ENCODE measurements at regions not wholly inside any gene's neighbourhood (a gene's known extent, or its start where the extent isn't known, plus 50 kb on each side); places are given as distances from the start of the nearest gene placed in this dataset.
"Not testable (repeated sequence)": the region's sequence is repeated elsewhere in the genome, so short reads cannot be mapped to it uniquely, and the experiment has no call there.

DNA sequence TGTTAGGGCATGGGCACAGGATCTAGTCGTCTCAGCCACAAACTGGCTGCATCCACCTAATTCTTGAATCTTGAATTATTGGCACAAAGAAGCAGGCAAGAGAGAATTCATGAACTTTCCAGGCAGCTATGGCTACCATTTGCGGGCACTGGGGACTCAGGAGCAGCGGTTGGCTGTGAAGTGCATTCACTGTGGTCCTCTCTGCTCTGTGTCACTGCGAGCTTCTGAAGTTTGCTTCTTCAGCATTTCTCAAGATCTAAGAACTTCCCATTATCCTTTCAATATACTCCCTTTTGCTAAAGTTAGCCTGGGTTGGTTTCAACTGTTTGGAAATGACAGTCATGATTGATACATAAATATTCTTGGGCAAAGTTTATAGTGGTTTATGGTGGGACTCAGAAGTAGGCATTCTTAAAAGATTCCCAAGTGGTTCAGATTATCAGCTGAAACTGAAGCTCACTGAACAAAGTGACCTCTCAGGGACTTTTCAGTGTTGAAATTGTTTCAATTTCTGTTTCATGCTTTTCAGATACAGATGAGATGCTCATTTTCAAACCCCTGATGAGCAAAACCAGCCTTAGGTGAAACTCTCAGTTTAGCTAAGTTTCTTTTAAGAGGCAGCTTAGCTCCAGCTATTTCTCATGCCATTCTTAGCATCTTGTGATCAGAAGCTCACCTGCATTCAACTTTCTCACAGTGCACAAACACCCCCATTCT, 1258.3 kb upstream of the GYPC start:
- H3K4me3 ChIP-seq (ENCODE audit: control insufficient read depth in 1 of 2, extremely low read depth in 1 of 2, low read length in 1 of 2), result no peak overlapping the region
- POLR2A ChIA-PET, result no interaction called here
- WGBS (ENCODE audit: insufficient coverage), result 92% methylated on average over 3 of the region's 4 CpGs
- H3K36me3 ChIP-seq (ENCODE audit: control insufficient read depth in 2 of 2, extremely low read depth in 1 of 2, insufficient read depth in 1 of 2, low read length in 1 of 2), result no peaks in the 10 kb centered on the region
- no peaks in the 10 kb centered on the region for H3K9me3 ChIP-seq
- DNase-seq (no peak), ATAC-seq (replicated peaks in 1 of 4) (no peak)
- H3K27me3 Mint-ChIP-seq, result no peaks in the 10 kb centered on the region
- H3K27me3 ChIP-seq (replicated peaks in 1 of 2; ENCODE audit: control insufficient read depth in 2 of 2, extremely low read depth in 1 of 2, insufficient read depth in 2 of 2, low read length in 1 of 2), result no peaks in the 10 kb centered on the region
- peaks cover 0 to 14% (median 8%) of the 10 kb centered on the region in 3 donors for H3K9me3 Mint-ChIP-seq
- CTCF ChIA-PET, result no interaction called here
- H3K36me3 Mint-ChIP-seq, result no peaks in the 10 kb centered on the region
- no peak overlapping the region for H3K27ac ChIP-seq (ENCODE audit: low read length)
- H3K4me3 Mint-ChIP-seq, result no peak overlapping the region
- no peaks in the 10 kb centered on the region for H3K4me1 Mint-ChIP-seq
- no peak overlapping the region for H3K27ac Mint-ChIP-seq
- H3K4me1 ChIP-seq (ENCODE audit: control insufficient read depth in 1 of 2, extremely low read depth in 1 of 2, insufficient read depth in 2 of 2, low read length in 2 of 2), result no peaks in the 10 kb centered on the region

- DNase-seq, result no peak
- WGBS (ENCODE audit: insufficient coverage), result 41% methylated on average over 3 of the region's 7 CpGs
- Histone ChIP-seq H3K4me3 (ENCODE audit: control insufficient read depth in 1 of 2, extremely low read depth in 1 of 2, low read length in 1 of 2) (no peak overlapping the region), H3K4me1 (ENCODE audit: control insufficient read depth in 1 of 2, extremely low read depth in 1 of 2, insufficient read depth in 2 of 2, low read length in 2 of 2) (no peaks in the 10 kb centered on the region), H3K36me3 (ENCODE audit: control insufficient read depth in 2 of 2, extremely low read depth in 1 of 2, insufficient read depth in 1 of 2, low read length in 1 of 2) (no peaks in the 10 kb centered on the region), H3K9me3 (no peaks in the 10 kb centered on the region), H3K27me3 (replicated peaks in 1 of 2; ENCODE audit: control insufficient read depth in 2 of 2, extremely low read depth in 1 of 2, insufficient read depth in 2 of 2, low read length in 1 of 2) (no peaks in the 10 kb centered on the region), H3K27ac (ENCODE audit: low read length) (no peak overlapping the region)
- H3K4me1 Mint-ChIP-seq, result no peaks in the 10 kb centered on the region
- no peak overlapping the region for H3K4me3 Mint-ChIP-seq
- ATAC-seq (replicated peaks in 1 of 4), result no peak
- H3K27me3 Mint-ChIP-seq, result no peaks in the 10 kb centered on the region
- H3K9me3 Mint-ChIP-seq, result peaks cover 4 to 19% (median 8%) of the 10 kb centered on the region in 3 donors
- H3K27ac Mint-ChIP-seq, result no peak overlapping the region
- ChIA-PET CTCF (no interaction called here), POLR2A (no interaction called here)
- H3K36me3 Mint-ChIP-seq, result no peaks in the 10 kb centered on the region
Observed at GRCh38 chr2:125398738-125399524, 1257.0 kb upstream of the GYPC start.

DNA sequence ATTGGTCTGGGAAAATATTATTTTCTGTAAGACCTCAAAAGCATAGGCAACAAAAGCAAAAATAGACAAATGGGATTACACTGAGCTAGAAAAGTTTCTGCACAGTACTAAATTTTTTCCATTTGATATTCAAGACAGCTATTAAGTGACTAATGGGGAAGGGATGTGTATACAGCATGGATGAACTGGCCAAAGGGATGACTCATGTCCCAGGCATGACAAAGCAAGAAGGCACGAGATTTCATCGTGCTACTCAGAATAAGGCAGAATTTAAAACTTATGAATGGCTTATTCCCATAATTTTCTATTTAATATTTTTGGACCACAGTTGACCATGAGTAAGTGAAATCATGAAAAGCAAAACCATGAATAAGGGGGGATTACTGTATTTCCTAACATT, 1250.1 kb upstream of the GYPC start:
- ATAC-seq (replicated peaks in 1 of 4) (no peak), DNase-seq (no peak)
- Histone ChIP-seq H3K4me3 (ENCODE audit: control insufficient read depth in 1 of 2, extremely low read depth in 1 of 2, low read length in 1 of 2) (no peak overlapping the region), H3K27ac (ENCODE audit: low read length) (no peak overlapping the region), H3K9me3 (no peaks in the 10 kb centered on the region), H3K27me3 (replicated peaks in 1 of 2; ENCODE audit: control insufficient read depth in 2 of 2, extremely low read depth in 1 of 2, insufficient read depth in 2 of 2, low read length in 1 of 2) (no peaks in the 10 kb centered on the region), H3K36me3 (ENCODE audit: control insufficient read depth in 2 of 2, extremely low read depth in 1 of 2, insufficient read depth in 1 of 2, low read length in 1 of 2) (no peaks in the 10 kb centered on the region), H3K4me1 (ENCODE audit: control insufficient read depth in 1 of 2, extremely low read depth in 1 of 2, insufficient read depth in 2 of 2, low read length in 2 of 2) (no peaks in the 10 kb centered on the region)
- POLR2A ChIA-PET, result no interaction called here
- H3K4me1 Mint-ChIP-seq, result no peaks in the 10 kb centered on the region
- peaks cover 0 to 15% (median 8%) of the 10 kb centered on the region in 3 donors for H3K9me3 Mint-ChIP-seq
- H3K27me3 Mint-ChIP-seq, result no peaks in the 10 kb centered on the region
- no peaks in the 10 kb centered on the region for H3K36me3 Mint-ChIP-seq
- no peak overlapping the region for H3K27ac Mint-ChIP-seq
- no CpG with 5 or more reads among the region's 2 CpGs for WGBS (ENCODE audit: insufficient coverage)
- no peak overlapping the region for H3K4me3 Mint-ChIP-seq
- CTCF ChIA-PET, result no interaction called here

GRCh38 chr2:125408874-125409538, 1247.0 kb upstream of the GYPC start:
- Mint-ChIP-seq H3K27ac (no peak overlapping the region), H3K4me1 (no peaks in the 10 kb centered on the region), H3K36me3 (no peaks in the 10 kb centered on the region), H3K27me3 (no peaks in the 10 kb centered on the region), H3K4me3 (no peak overlapping the region), H3K9me3 (peaks cover 3 to 5% (median 4%) of the 10 kb centered on the region in 3 donors)
- Histone ChIP-seq H3K9me3 (no peaks in the 10 kb centered on the region), H3K27me3 (replicated peaks in 1 of 2; ENCODE audit: control insufficient read depth in 2 of 2, extremely low read depth in 1 of 2, insufficient read depth in 2 of 2, low read length in 1 of 2) (no peaks in the 10 kb centered on the region), H3K36me3 (ENCODE audit: control insufficient read depth in 2 of 2, extremely low read depth in 1 of 2, insufficient read depth in 1 of 2, low read length in 1 of 2) (no peaks in the 10 kb centered on the region), H3K27ac (ENCODE audit: low read length) (no peak overlapping the region), H3K4me1 (ENCODE audit: control insufficient read depth in 1 of 2, extremely low read depth in 1 of 2, insufficient read depth in 2 of 2, low read length in 2 of 2) (no peaks in the 10 kb centered on the region), H3K4me3 (ENCODE audit: control insufficient read depth in 1 of 2, extremely low read depth in 1 of 2, low read length in 1 of 2) (no peak overlapping the region)
- ChIA-PET CTCF (no interaction called here), POLR2A (no interaction called here)
- DNase-seq (no peak), ATAC-seq (replicated peaks in 1 of 4) (no peak)
- whole genome bisulfite sequencing (ENCODE audit: insufficient coverage), result 89% methylated on average over 5 of the region's 10 CpGs

DNA sequence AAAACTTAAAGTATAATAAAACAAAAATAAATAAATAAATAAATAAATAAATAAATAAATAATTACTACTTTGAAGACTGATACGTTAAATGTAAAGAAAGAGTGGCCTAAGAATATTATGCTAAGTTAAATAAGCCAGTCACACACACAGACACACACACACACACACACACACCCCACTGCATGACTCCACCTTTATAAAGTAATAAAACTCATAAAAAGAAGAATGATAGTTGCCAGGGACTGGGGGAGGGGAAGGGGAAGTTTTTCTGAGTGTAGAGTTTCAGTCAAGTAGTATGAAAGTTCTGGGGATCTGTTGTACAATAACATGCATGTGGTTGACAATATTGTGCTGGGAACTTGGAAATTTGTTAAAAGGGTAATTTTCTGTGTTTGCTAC, 1237.5 kb upstream of the GYPC start:
- no peak overlapping the region for H3K4me3 ChIP-seq (ENCODE audit: control insufficient read depth in 1 of 2, extremely low read depth in 1 of 2, low read length in 1 of 2)
- H3K27me3 ChIP-seq (replicated peaks in 1 of 2; ENCODE audit: control insufficient read depth in 2 of 2, extremely low read depth in 1 of 2, insufficient read depth in 2 of 2, low read length in 1 of 2), result no peaks in the 10 kb centered on the region
- no peak overlapping the region for H3K4me3 Mint-ChIP-seq
- H3K4me1 Mint-ChIP-seq, result no peaks in the 10 kb centered on the region
- H3K9me3 ChIP-seq, result no peaks in the 10 kb centered on the region
- H3K27me3 Mint-ChIP-seq, result no peaks in the 10 kb centered on the region
- H3K36me3 ChIP-seq (ENCODE audit: control insufficient read depth in 2 of 2, extremely low read depth in 1 of 2, insufficient read depth in 1 of 2, low read length in 1 of 2), result no peaks in the 10 kb centered on the region
- no peaks in the 10 kb centered on the region for H3K36me3 Mint-ChIP-seq
- CTCF ChIA-PET, result no interaction called here
- DNase-seq, result no peak
- WGBS (ENCODE audit: insufficient coverage), result no CpG with 5 or more reads among the region's 1 CpG
- POLR2A ChIA-PET, result no interaction called here
- no peak overlapping the region for H3K27ac ChIP-seq (ENCODE audit: low read length)
- ATAC-seq (replicated peaks in 1 of 4), result no peak
- no peaks in the 10 kb centered on the region for H3K4me1 ChIP-seq (ENCODE audit: control insufficient read depth in 1 of 2, extremely low read depth in 1 of 2, insufficient read depth in 2 of 2, low read length in 2 of 2)
- no peak overlapping the region for H3K27ac Mint-ChIP-seq
- H3K9me3 Mint-ChIP-seq, result peaks cover 0 to 5% (median 5%) of the 10 kb centered on the region in 3 donors

- CTCF ChIA-PET; H3K27ac Mint-ChIP-seq; H3K9me3 ChIP-seq; POLR2A ChIA-PET; H3K4me1 Mint-ChIP-seq; ATAC-seq (replicated peaks in 1 of 4); H3K4me3 ChIP-seq (ENCODE audit: control insufficient read depth in 1 of 2, extremely low read depth in 1 of 2, low read length in 1 of 2); H3K27me3 ChIP-seq (replicated peaks in 1 of 2; ENCODE audit: control insufficient read depth in 2 of 2, extremely low read depth in 1 of 2, insufficient read depth in 2 of 2, low read length in 1 of 2); DNase-seq; H3K27me3 Mint-ChIP-seq; H3K27ac ChIP-seq (ENCODE audit: low read length); H3K4me1 ChIP-seq (ENCODE audit: control insufficient read depth in 1 of 2, extremely low read depth in 1 of 2, insufficient read depth in 2 of 2, low read length in 2 of 2); H3K9me3 Mint-ChIP-seq; H3K4me3 Mint-ChIP-seq; H3K36me3 Mint-ChIP-seq; H3K36me3 ChIP-seq (ENCODE audit: control insufficient read depth in 2 of 2, extremely low read depth in 1 of 2, insufficient read depth in 1 of 2, low read length in 1 of 2): not testable (repeated sequence)
- WGBS (ENCODE audit: insufficient coverage), result 86% methylated on average over 16 of the region's 32 CpGs
Observed at GRCh38 chr2:125422198-125422770, 1233.7 kb upstream of the GYPC start.
